Osteoblast (primary cell): ENCODE measurements at regions not wholly inside any gene's neighbourhood (a gene's known extent, or its start where the extent isn't known, plus 50 kb on each side); places are given as distances from the start of the nearest gene placed in this dataset.

Experiments used
- DNase-seq: peaks from one replicate; pipeline ENCODE4 v3.0.0; 2011; ENCODE audit warnings: low spot score, mixed read lengths; ENCODE audit not compliant: insufficient read length; ENCODE audit errors: missing footprints
- H2AFZ ChIP-seq: 2 replicates; pipeline ENCODE4 v1.6.0; 2011; ENCODE audit warnings: mild to moderate bottlenecking, low read length
- H3K27ac ChIP-seq: 2 replicates; pipeline ENCODE4 v1.5.1; 2011; ENCODE audit warnings: mild to moderate bottlenecking, low read depth, low read length, moderate library complexity
- H3K27me3 ChIP-seq: 2 replicates; pipeline ENCODE4 v1.6.0; 2012; ENCODE audit warnings: mild to moderate bottlenecking, control low read depth, inconsistent platforms, low read length, moderate library complexity; ENCODE audit not compliant: insufficient read depth
- H3K36me3 ChIP-seq: 2 replicates; pipeline ENCODE4 v1.5.1; 2011; ENCODE audit warnings: mild to moderate bottlenecking, low read length, control low read depth, moderate library complexity; ENCODE audit not compliant: insufficient read depth
- H3K4me1 ChIP-seq: 2 replicates; pipeline ENCODE4 v1.5.1; 2011; ENCODE audit warnings: mild to moderate bottlenecking, low read length, control low read depth, moderate library complexity; ENCODE audit not compliant: insufficient read depth
- H3K4me2 ChIP-seq: 2 replicates; pipeline ENCODE4 v1.6.0; 2011; ENCODE audit warnings: mild to moderate bottlenecking, low read length; ENCODE audit not compliant: insufficient read depth
- H3K4me3 ChIP-seq: fragments of 200-600 bp; sonication (generic); 3 replicates; pipeline ENCODE4 v1.5.1; 2012; ENCODE audit warnings: mild to moderate bottlenecking, low read length, inconsistent platforms; ENCODE audit not compliant: insufficient read depth
- H3K79me2 ChIP-seq: 2 replicates; pipeline ENCODE4 v1.6.0; 2012; ENCODE audit warnings: mild to moderate bottlenecking, low read length, control low read depth, inconsistent platforms; ENCODE audit not compliant: insufficient read depth
- H3K9me3 ChIP-seq: 2 replicates; pipeline ENCODE4 v1.5.1; 2011; ENCODE audit warnings: low read depth, low read length, control low read depth
- H4K20me1 ChIP-seq: 2 replicates; pipeline ENCODE4 v1.6.0; 2012; ENCODE audit warnings: mild to moderate bottlenecking, low read length, control low read depth; ENCODE audit not compliant: insufficient read depth
- TF ChIP-seq, protein P1 (sequence below): IDR thresholded peaks from 2 replicates; pipeline ENCODE4 v1.5.1; 2011; ENCODE audit warnings: mild to moderate bottlenecking, low read depth, low read length, moderate library complexity; ENCODE audit errors: extremely low read depth

- DNase-seq, result no peak
- Histone ChIP-seq H3K27me3 (no peaks in the 10 kb centered on the region), H3K27ac (no peak overlapping the region), H3K79me2 (no peaks in the 10 kb centered on the region), H4K20me1 (no peaks in the 10 kb centered on the region), H3K9me3 (no peaks in the 10 kb centered on the region), H3K4me1 (no peaks in the 10 kb centered on the region), H3K4me2 (no peak overlapping the region), H3K36me3 (no peaks in the 10 kb centered on the region), H2AFZ (no peak overlapping the region), H3K4me3 (no peak overlapping the region)
- TF ChIP-seq, protein P1, sequence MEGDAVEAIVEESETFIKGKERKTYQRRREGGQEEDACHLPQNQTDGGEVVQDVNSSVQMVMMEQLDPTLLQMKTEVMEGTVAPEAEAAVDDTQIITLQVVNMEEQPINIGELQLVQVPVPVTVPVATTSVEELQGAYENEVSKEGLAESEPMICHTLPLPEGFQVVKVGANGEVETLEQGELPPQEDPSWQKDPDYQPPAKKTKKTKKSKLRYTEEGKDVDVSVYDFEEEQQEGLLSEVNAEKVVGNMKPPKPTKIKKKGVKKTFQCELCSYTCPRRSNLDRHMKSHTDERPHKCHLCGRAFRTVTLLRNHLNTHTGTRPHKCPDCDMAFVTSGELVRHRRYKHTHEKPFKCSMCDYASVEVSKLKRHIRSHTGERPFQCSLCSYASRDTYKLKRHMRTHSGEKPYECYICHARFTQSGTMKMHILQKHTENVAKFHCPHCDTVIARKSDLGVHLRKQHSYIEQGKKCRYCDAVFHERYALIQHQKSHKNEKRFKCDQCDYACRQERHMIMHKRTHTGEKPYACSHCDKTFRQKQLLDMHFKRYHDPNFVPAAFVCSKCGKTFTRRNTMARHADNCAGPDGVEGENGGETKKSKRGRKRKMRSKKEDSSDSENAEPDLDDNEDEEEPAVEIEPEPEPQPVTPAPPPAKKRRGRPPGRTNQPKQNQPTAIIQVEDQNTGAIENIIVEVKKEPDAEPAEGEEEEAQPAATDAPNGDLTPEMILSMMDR, result no peak
Observed at GRCh38 chr6:3650076-3650958, 101.2 kb downstream of the PXDC1 start.

- Histone ChIP-seq H3K9me3 (no peaks in the 10 kb centered on the region), H3K79me2 (no peaks in the 10 kb centered on the region), H3K4me3 (no peak overlapping the region), H3K4me2 (no peak overlapping the region), H2AFZ (no peak overlapping the region), H4K20me1 (no peaks in the 10 kb centered on the region), H3K4me1 (no peaks in the 10 kb centered on the region), H3K27me3 (no peaks in the 10 kb centered on the region), H3K27ac (no peak overlapping the region), H3K36me3 (no peaks in the 10 kb centered on the region)
- TF ChIP-seq, protein P1, result no peak
- DNase-seq, result no peak
Observed at GRCh38 chr6:3648724-3649123, 102.8 kb downstream of the PXDC1 start.

GRCh38 chr6:3646616-3647362, 104.7 kb downstream of the PXDC1 start:
- Histone ChIP-seq H3K27ac (no peak overlapping the region), H3K4me1 (no peaks in the 10 kb centered on the region), H3K79me2 (no peaks in the 10 kb centered on the region), H4K20me1 (no peaks in the 10 kb centered on the region), H3K4me3 (no peak overlapping the region), H3K36me3 (no peaks in the 10 kb centered on the region), H3K4me2 (no peak overlapping the region), H3K27me3 (no peaks in the 10 kb centered on the region), H3K9me3 (no peaks in the 10 kb centered on the region), H2AFZ (no peak overlapping the region)
- DNase-seq, result no peak
- TF ChIP-seq, protein P1, result no peak

DNA sequence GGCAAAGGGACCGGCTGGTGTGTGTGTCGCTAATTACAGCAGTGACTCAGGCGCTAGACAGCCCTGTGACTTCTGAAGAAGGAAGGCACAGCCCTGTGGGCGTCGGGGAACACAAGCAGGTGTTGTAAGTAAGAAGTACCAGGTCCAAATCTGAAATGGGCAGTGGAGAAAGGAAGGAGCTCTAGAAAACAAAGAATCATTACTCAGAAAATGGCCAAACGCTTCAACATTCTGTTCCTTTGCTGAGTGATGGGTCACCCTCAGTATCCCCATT, 106.8 kb downstream of the PXDC1 start:
- H4K20me1 ChIP-seq, result no peaks in the 10 kb centered on the region
- H3K4me1 ChIP-seq, result no peaks in the 10 kb centered on the region
- no peak overlapping the region for H3K4me3 ChIP-seq
- no peak for DNase-seq
- no peaks in the 10 kb centered on the region for H3K9me3 ChIP-seq
- H3K27me3 ChIP-seq, result peaks cover 3% of the 10 kb centered on the region
- no peaks in the 10 kb centered on the region for H3K36me3 ChIP-seq
- H3K79me2 ChIP-seq, result no peaks in the 10 kb centered on the region
- TF ChIP-seq, protein P1, result no peak
- H2AFZ ChIP-seq, result no peak overlapping the region
- no peak overlapping the region for H3K4me2 ChIP-seq
- no peak overlapping the region for H3K27ac ChIP-seq
